Psoas muscle (tissue), 7 donors: ENCODE measurements at regions not wholly inside any gene's neighbourhood (a gene's known extent, or its start where the extent isn't known, plus 50 kb on each side); places are given as distances from the start of the nearest gene placed in this dataset.

Source experiments
- ATAC-seq, 4 donors: fragments of 200-7000 bp; cut with Tn5 transposase; one replicate each; pipeline ENCODE4 v1.9.1; 2020; ENCODE audit warnings: moderate library complexity in 3 of 4, mild to moderate bottlenecking in 2 of 4
- DNase-seq, 2 donors: peaks; one replicate each; pipeline ENCODE4 v3.0.0-alpha.2; 2020
- H3K27ac ChIP-seq: fragments of 200-600 bp; one replicate; pipeline ENCODE4 v1.8.0; 2022
- H3K27me3 ChIP-seq, 3 donors: fragments of 200-600 bp in 1 of 3; one replicate each; pipeline versions ENCODE4 v1.6.1 to v1.8.0; 2013 to 2022; ENCODE audit warnings: low read length in 2 of 3, mild to moderate bottlenecking in 2 of 3, moderate library complexity in 1 of 3; ENCODE audit not compliant: insufficient read depth in 3 of 3
- H3K36me3 ChIP-seq, 2 donors: fragments of 200-600 bp in 1 of 2; one replicate each; pipeline versions ENCODE4 v1.6.1 to v1.8.0; 2013 to 2022; ENCODE audit warnings: low read depth in 1 of 2, mild to moderate bottlenecking in 1 of 2, moderate library complexity in 1 of 2; ENCODE audit not compliant: insufficient read depth in 1 of 2
- H3K4me1 ChIP-seq: fragments of 200-600 bp; one replicate; pipeline ENCODE4 v1.8.0; 2022
- H3K4me3 ChIP-seq: fragments of 200-600 bp; one replicate; pipeline ENCODE4 v1.8.0; 2022; ENCODE audit warnings: mild to moderate bottlenecking
- H3K9me3 ChIP-seq: fragments of 200-600 bp; one replicate; pipeline ENCODE4 v1.8.0; 2022
- WGBS, 3 donors: extraction: QIAGEN DNeasy Blood & Tissue Kit; methylation state at CpG; one replicate each; pipeline versions ENCODE4 v1.1.6 to v1.1.7; 2013; 5-methylcytosine and 5-hydroxymethylcytosine counted together
- intact Hi-C, 2 donors: fragments of 100-400 bp; cut with DNase I; formaldehyde crosslinking; loops; one replicate each; pipeline versions ENCODE4 v1.11.0 to v1.14.2; 2022
- TF ChIP-seq, protein P1 (sequence below): fragments of 200-600 bp; IDR thresholded peaks from one replicate; pipeline ENCODE4 v1.8.0; 2022; ENCODE audit warnings: antibody characterized with exemption
- donor health status: healthy with polysubstance abuse.
- donor health status: DM: no; HTN: no; CAD: no; lungs with moderate emphysema.
- donor health status: Bipolar disorder and iron deficiency.
- donor health status: healthy.
- donor health status: DM: yes; HTN: yes; CAD: no.
- donor health status: DM: no; HTN: no; CAD: no.
- donor health status: DM: yes; HTN: yes; CAD: no.

DNA sequence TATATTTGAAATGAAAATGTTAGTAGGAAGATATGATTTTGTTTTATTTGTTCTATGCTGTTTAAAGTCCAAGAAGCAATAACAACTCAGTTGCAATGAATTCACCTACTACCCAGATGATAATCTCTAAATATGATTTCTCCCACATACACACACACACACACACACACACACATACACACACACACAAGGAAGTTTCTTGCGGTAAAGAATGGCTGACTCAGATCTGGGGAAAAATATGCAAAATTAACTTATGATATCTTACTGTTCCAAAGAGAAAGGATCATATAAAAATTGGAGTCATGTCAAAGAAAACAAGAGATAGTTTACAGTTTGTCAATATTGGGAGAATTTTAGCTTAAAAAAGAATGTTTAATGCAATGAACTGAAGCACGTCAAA is 456.7 kb downstream of the SLC16A7 start:
- TF ChIP-seq, protein P1, sequence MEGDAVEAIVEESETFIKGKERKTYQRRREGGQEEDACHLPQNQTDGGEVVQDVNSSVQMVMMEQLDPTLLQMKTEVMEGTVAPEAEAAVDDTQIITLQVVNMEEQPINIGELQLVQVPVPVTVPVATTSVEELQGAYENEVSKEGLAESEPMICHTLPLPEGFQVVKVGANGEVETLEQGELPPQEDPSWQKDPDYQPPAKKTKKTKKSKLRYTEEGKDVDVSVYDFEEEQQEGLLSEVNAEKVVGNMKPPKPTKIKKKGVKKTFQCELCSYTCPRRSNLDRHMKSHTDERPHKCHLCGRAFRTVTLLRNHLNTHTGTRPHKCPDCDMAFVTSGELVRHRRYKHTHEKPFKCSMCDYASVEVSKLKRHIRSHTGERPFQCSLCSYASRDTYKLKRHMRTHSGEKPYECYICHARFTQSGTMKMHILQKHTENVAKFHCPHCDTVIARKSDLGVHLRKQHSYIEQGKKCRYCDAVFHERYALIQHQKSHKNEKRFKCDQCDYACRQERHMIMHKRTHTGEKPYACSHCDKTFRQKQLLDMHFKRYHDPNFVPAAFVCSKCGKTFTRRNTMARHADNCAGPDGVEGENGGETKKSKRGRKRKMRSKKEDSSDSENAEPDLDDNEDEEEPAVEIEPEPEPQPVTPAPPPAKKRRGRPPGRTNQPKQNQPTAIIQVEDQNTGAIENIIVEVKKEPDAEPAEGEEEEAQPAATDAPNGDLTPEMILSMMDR = no peak
- DNase-seq (no peak), ATAC-seq (no peak)
- Histone ChIP-seq H3K4me1 (no peaks in the 10 kb centered on the region), H3K36me3 (no peaks in the 10 kb centered on the region), H3K27ac (no peak overlapping the region), H3K27me3 (no peaks in the 10 kb centered on the region), H3K9me3 (no peaks in the 10 kb centered on the region), H3K4me3 (no peak overlapping the region)
- WGBS, 3 donors = 82 to 89% (median 86%) methylated on average over 2 of the region's 2 CpGs
- intact Hi-C loops = no loop called here

DNA sequence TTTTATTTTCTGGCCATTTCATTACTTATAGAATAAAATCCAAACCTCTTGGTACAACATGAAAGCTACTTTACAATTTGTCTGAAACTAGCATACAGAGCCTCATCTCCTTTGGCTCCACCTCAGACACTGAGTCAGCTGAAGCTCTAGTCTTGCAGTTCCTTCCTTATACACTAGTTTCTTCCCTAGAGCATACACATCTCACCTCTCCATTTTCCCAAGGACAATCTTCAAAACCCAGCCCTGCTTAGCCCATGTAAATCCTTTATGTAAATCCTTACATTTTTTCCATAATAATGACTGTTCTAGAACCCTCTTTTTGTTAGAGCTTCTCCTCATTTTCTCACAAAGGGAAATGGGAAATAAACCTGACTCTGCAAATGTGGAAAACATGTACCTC is 463.4 kb downstream of the SLC16A7 start:
- DNase-seq = no peak
- intact Hi-C loops = no loop called here
- TF ChIP-seq, protein P1 = no peak
- no peaks in the 10 kb centered on the region for H3K4me1 ChIP-seq
- no peaks in the 10 kb centered on the region for H3K27me3 ChIP-seq
- no peak overlapping the region for H3K27ac ChIP-seq
- H3K9me3 ChIP-seq = no peaks in the 10 kb centered on the region
- no peak overlapping the region for H3K4me3 ChIP-seq
- no peak for ATAC-seq
- no peaks in the 10 kb centered on the region for H3K36me3 ChIP-seq

DNA sequence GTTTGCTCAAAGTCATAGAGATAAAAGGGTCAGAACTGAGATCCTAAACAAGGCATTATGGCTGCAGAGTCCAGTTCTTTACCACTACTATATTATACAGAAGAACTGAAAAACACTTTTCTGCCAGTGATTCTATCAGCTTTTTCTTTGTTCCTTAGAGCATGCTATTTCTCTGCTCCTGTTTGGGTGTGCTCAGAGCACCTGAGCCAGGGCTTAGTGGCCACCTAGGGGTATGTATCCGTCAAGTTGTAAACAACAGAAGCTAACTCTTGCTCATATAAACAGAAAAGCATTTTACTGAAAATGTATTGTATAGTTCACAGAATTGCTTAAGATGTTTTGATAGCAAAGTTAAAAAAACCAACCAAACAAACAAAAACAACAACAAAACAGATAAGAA is 470.8 kb downstream of the SLC16A7 start:
- intact Hi-C loops = no loop called here
- no peaks in the 10 kb centered on the region for H3K9me3 ChIP-seq
- no peaks in the 10 kb centered on the region for H3K27me3 ChIP-seq
- ATAC-seq = no peak
- no peak for DNase-seq
- H3K4me1 ChIP-seq = no peaks in the 10 kb centered on the region
- 84 to 92% (median 91%) methylated on average over 1 of the region's 1 CpG for WGBS, 3 donors
- no peak overlapping the region for H3K4me3 ChIP-seq
- TF ChIP-seq, protein P1 = no peak
- no peaks in the 10 kb centered on the region for H3K36me3 ChIP-seq
- H3K27ac ChIP-seq = no peak overlapping the region

DNA sequence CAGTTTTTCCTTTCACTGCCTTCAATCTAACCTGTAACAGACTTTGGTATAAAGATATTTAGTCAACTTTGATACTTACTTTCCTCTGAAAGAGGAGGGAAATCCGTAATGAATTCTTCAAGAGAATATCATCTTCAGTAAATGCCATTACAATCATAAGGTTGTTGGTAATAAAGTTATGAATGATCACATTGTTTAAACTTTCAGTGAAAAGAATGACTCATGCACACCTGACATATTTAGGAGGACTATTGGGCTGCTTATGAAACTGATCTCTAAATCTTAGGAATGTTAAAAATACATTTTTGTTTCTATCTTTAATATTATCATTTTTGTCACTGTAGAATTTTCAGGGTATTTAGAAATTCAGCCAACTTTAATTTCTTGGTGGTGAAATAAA is 474.7 kb downstream of the SLC16A7 start:
- no peaks in the 10 kb centered on the region for H3K4me1 ChIP-seq
- H3K4me3 ChIP-seq = no peak overlapping the region
- H3K27me3 ChIP-seq = no peaks in the 10 kb centered on the region
- ATAC-seq = no peak
- intact Hi-C loops = no loop called here
- DNase-seq = no peak
- TF ChIP-seq, protein P1 = no peak
- H3K9me3 ChIP-seq = no peaks in the 10 kb centered on the region
- no peak overlapping the region for H3K27ac ChIP-seq
- no peaks in the 10 kb centered on the region for H3K36me3 ChIP-seq
- WGBS, 3 donors = 47 to 64% (median 64%) methylated on average over 1 of the region's 1 CpG

DNA sequence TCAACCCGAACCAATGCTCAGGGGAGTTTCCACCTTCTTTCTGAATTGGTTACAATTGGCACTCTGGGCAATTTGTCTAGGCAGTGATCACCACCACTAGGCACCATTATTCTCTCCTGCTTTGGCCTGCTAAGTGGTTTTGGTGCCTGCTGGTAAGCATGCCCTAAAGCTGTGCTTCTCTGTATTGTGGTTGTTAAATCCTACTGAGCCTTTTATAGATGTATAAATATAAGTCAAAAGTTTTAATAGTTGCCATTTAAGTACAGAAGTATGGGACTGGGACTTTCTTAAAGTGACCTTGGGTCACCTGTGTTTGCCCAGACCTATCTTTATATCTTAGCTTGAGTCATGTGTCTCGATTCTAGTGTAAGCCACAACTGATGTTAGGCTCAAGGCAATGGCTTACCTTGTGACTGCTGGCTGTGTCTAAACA is 475.9 kb downstream of the SLC16A7 start:
- Histone ChIP-seq H3K4me1 (no peaks in the 10 kb centered on the region), H3K27ac (no peak overlapping the region), H3K4me3 (no peak overlapping the region), H3K9me3 (no peaks in the 10 kb centered on the region), H3K36me3 (no peaks in the 10 kb centered on the region), H3K27me3 (no peaks in the 10 kb centered on the region)
- intact Hi-C loops = no loop called here
- ATAC-seq (no peak), DNase-seq (no peak)
- WGBS, 3 donors = 77 to 84% (median 79%) methylated on average over 2 of the region's 2 CpGs
- TF ChIP-seq, protein P1 = no peak
